Activated T-helper 2 cell treated with anti-CD3 and anti-CD28 coated beads, Interferon-gamma antibody, Interleukin-2, Interleukin-4, amounts not matched to agents 10 μg/mL and 5 μg/mL and 100 μg/mL, durations not matched to agents 14 hours and 24 hours and 36 hours (primary cell): ENCODE measurements at regions not wholly inside any gene's neighbourhood (a gene's known extent, or its start where the extent isn't known, plus 50 kb on each side); places are given as distances from the start of the nearest gene placed in this dataset.
"Not testable (repeated sequence)": the region's sequence is repeated elsewhere in the genome, so short reads cannot be mapped to it uniquely, and the experiment has no call there.

Source experiments
- DNase-seq: peaks from one replicate; pipeline ENCODE4 v3.0.0; 2021; ENCODE audit warnings: low spot score
- H3K27ac Mint-ChIP-seq: one replicate; pipeline ENCODE4 v1.8.0; 2021; ENCODE audit warnings: mixed read lengths
- H3K27me3 Mint-ChIP-seq: one replicate; pipeline ENCODE4 v1.8.0; 2021; ENCODE audit warnings: low read depth, mixed read lengths
- H3K36me3 Mint-ChIP-seq: one replicate; pipeline ENCODE4 v1.8.0; 2021; ENCODE audit warnings: low read depth, mixed read lengths
- H3K4me1 Mint-ChIP-seq: one replicate; pipeline ENCODE4 v1.8.0; 2021; ENCODE audit warnings: low read depth, mixed read lengths
- H3K4me3 Mint-ChIP-seq: one replicate; pipeline ENCODE4 v1.8.0; 2021; ENCODE audit warnings: low read depth, mild to moderate bottlenecking, moderate library complexity, mixed read lengths
- H3K9me3 Mint-ChIP-seq: one replicate; pipeline ENCODE4 v1.8.0; 2021; ENCODE audit warnings: mixed read lengths
- intact Hi-C: fragments of 100-400 bp; cut with micrococcal nuclease; formaldehyde crosslinking; loops from one replicate; pipeline ENCODE4 v1.15.1; 2023

DNA sequence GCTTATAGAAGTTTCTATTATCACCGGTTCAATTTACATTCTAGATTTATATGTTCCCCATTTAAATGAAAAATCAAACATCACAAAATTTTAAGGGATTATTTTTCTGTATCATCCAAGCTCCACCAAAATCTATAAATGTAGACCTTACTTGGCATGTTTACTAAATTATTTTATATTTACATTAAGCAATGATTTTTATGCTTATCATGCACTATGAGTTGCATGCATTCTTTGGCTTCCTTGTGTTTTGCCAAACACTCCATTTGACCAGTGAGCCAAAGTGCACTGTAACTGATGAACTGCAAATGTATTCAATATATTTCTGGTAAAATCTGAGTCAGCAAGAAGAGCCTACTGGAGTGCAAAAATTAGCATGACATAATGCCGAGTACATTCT, 595.5 kb upstream of the PCDH7 start:
- DNase-seq, H3K4me3 Mint-ChIP-seq, H3K27me3 Mint-ChIP-seq, intact Hi-C loops, H3K4me1 Mint-ChIP-seq, H3K27ac Mint-ChIP-seq, H3K36me3 Mint-ChIP-seq, H3K9me3 Mint-ChIP-seq: not testable (repeated sequence)

DNA sequence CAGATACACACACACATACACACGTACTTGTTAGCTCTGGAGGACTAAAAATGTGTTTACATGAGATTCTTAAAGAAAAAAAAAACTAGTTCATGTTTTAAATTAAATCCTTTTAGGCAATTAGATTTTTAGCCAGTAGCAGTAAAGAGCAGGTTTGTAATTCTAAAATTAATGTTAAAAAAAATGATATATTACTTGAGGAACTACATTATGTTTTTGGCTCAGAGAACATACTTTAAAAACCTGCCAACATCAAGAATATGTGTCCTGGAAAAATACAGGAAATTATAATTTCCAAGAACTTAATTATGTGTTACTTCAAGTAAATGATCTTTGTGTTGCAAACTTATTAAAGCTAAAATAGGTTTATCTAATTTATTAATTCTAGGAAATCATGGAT, 594.3 kb upstream of the PCDH7 start:
- Mint-ChIP-seq H3K4me3 (no peak overlapping the region), H3K9me3 (peaks cover 4% of the 10 kb centered on the region), H3K4me1 (no peaks in the 10 kb centered on the region), H3K27ac (no peak overlapping the region), H3K27me3 (no peaks in the 10 kb centered on the region), H3K36me3 (no peaks in the 10 kb centered on the region)
- intact Hi-C loops = no loop called here
- DNase-seq = no peak

DNA sequence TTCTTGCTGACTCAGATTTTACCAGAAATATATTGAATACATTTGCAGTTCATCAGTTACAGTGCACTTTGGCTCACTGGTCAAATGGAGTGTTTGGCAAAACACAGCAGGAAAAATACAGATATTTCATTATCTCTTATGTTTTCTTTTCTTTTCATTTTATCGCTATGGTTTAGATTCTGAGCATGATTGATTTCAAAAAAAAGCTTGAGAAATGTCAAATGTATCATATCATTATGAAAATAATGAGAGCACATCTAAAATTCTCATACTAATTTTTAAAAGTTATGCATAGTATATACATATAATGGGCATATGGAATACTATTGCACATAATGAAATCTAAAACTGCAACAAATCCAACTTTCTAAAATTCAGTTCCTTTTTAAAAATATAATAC, 593.8 kb upstream of the PCDH7 start:
- no peak for DNase-seq
- H3K9me3 Mint-ChIP-seq = peaks cover 4% of the 10 kb centered on the region
- intact Hi-C loops = no loop called here
- no peak overlapping the region for H3K4me3 Mint-ChIP-seq
- no peaks in the 10 kb centered on the region for H3K36me3 Mint-ChIP-seq
- no peak overlapping the region for H3K27ac Mint-ChIP-seq
- H3K4me1 Mint-ChIP-seq = no peaks in the 10 kb centered on the region
- H3K27me3 Mint-ChIP-seq = no peaks in the 10 kb centered on the region

DNA sequence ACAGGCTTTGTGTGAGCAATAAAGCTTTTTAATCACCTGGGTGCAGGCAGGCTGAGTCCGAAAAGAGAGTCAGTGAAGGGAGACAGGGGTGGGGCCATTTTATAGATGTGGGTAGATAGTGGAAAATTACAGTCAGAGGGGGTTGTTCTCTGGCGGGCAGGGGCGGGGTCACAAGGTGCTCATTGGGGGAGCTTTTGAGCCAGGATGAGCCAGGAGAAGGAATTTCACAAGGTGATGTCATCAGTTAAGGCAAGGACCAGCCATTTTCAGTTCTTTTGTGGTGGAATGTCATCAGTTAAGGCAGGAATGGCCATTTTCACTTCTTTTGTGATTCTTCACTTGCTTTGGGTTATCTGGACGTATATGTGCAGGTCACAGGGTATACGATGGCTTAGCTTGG, 571.3 kb upstream of the PCDH7 start:
- not testable (repeated sequence) for H3K27me3 Mint-ChIP-seq

DNA sequence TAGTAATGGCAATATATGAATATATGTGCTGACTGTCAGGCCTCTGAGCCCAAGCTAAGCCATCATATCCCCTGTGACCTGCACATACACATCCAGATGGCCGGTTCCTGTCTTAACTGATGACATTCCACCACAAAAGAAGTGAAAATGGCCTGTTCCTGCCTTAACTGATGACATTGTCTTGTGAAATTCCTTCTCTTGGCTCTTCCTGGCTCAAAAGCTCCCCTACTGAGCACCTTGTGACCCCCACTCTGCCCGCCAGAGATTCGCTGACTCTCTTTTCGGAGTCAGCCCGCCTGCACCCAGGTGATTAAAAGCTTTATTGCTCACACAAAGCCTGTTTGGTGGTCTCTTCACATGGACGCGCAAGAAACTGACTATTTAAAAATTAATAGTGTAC, 570.6 kb upstream of the PCDH7 start:
- H3K27ac Mint-ChIP-seq, DNase-seq, H3K4me3 Mint-ChIP-seq, H3K27me3 Mint-ChIP-seq, H3K36me3 Mint-ChIP-seq, H3K4me1 Mint-ChIP-seq, intact Hi-C loops: not testable (repeated sequence)
- H3K9me3 Mint-ChIP-seq = peaks cover 41% of the 10 kb centered on the region

More for the DNA sequence above, 571.3 kb upstream of the PCDH7 start:
- H3K27ac Mint-ChIP-seq, H3K4me1 Mint-ChIP-seq, H3K36me3 Mint-ChIP-seq, H3K4me3 Mint-ChIP-seq, DNase-seq, intact Hi-C loops: not testable (repeated sequence)
- H3K9me3 Mint-ChIP-seq = peaks cover 48% of the 10 kb centered on the region

DNA sequence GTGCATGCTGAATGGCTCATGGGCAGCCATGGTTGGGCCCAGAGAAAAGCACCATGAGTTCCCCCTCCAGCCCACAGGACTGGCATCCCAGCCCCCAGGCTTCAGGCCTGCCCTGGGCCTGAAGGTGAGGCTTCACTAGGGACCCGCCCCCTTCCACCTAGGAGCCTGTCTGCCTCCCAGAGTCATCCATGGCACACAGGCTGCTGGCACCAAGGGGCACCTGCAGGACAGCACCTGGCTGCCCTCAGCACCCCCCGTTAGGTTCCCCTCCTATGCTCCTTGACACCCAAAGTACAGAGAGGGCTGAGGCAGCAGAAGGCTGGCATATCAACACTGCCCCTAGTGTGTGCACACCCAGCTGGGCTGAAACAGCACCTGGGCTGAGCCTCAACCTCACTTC, 566.7 kb upstream of the PCDH7 start:
- peaks cover 35% of the 10 kb centered on the region for H3K9me3 Mint-ChIP-seq
- no peak overlapping the region for H3K27ac Mint-ChIP-seq
- intact Hi-C loops = no loop called here

DNA sequence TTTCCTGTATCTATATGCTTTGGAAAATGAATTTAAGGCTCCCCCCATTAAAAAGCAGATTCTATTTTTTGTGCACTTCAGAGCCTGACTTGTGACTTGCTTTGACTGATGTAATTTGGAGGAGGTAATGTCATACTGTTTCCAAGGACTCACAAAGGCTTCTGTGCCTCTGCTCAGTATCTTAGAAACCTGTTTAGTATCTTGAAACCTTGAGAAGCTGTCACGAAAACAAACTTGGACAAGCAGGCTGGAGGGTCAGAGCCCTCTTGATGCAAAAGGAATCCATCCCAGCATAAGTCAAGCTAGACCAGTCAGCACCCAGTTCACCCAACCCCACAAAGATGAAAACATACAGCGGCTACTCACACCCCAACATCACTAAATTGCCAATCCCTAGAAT, 560.0 kb upstream of the PCDH7 start:
- Mint-ChIP-seq H3K27me3 (no peaks in the 10 kb centered on the region), H3K4me1 (no peaks in the 10 kb centered on the region), H3K4me3 (no peak overlapping the region), H3K9me3 (peaks cover 34% of the 10 kb centered on the region), H3K36me3 (no peaks in the 10 kb centered on the region), H3K27ac (no peak overlapping the region)
- no peak for DNase-seq
- intact Hi-C loops = no loop called here

More for the DNA sequence above, 566.7 kb upstream of the PCDH7 start:
- DNase-seq = no peak
- H3K4me1 Mint-ChIP-seq = no peaks in the 10 kb centered on the region
- H3K27me3 Mint-ChIP-seq = no peaks in the 10 kb centered on the region
- no peak overlapping the region for H3K4me3 Mint-ChIP-seq
- no peaks in the 10 kb centered on the region for H3K36me3 Mint-ChIP-seq

DNA sequence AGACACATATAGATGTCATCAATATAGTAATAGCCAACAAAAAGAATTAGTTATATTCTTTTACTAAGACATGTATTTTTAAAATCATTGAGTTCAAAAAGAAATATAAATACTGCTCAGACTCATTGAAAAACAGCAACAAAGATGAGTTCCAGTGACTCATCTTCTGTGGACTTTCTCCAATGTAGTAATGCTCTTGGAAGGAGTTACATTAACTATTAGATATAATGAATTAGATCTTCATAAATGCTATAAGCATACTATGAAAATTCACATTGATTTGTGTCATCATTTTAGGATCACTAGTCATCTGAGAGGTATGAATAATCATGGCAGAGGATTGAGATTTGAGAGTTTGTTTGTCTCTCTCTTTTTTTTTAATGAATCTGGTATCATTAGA, 547.8 kb upstream of the PCDH7 start:
- Mint-ChIP-seq H3K9me3 (peaks cover 27% of the 10 kb centered on the region), H3K36me3 (no peaks in the 10 kb centered on the region)
- intact Hi-C loops = no loop called here

DNA sequence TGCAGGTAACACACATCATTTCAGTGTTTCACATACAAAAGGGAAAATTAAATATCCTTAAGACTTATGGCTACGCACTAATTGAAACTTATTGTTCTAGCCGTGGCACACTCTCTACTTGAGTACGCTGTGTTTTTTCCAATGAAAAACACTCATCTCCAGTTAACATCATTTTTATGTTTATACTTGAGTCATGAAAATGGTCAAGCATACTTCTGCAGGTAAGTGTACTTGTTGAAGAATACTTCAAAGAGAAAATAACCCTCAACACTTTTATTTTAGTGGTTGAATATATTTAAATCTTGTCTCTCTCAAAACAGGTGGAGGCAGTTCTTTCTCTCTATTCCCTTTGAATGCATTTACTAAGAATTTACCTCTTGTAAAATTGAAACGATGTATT, 538.7 kb upstream of the PCDH7 start:
- no peak overlapping the region for H3K27ac Mint-ChIP-seq

More for the DNA sequence above, 547.8 kb upstream of the PCDH7 start:
- Mint-ChIP-seq H3K27me3 (no peaks in the 10 kb centered on the region), H3K4me1 (no peaks in the 10 kb centered on the region), H3K27ac (no peak overlapping the region), H3K4me3 (no peak overlapping the region)
- DNase-seq = no peak

DNA sequence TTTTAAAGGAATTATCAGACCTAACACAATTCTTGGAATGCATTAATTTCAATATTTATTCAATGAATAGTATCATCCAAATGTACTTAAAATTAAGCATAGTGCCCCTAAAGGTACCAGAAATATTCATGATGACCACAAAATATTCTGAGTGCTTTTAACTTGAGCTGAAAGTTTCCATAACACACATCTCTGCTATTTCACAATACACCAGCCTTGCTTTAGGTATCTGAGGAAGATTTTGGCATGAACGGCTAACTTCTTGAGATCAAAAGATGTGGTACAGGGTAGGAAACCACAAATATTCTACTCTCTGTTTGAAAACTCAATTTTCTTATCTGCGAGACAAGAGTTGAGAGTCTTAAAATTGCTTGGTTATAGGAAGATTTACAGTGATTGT, 538.3 kb upstream of the PCDH7 start:
- DNase-seq = no peak
- H3K9me3 Mint-ChIP-seq = peaks cover 27% of the 10 kb centered on the region
- intact Hi-C loops = no loop called here
- H3K36me3 Mint-ChIP-seq = no peaks in the 10 kb centered on the region
- H3K27me3 Mint-ChIP-seq = no peaks in the 10 kb centered on the region
- no peak overlapping the region for H3K4me3 Mint-ChIP-seq
- no peak overlapping the region for H3K27ac Mint-ChIP-seq
- H3K4me1 Mint-ChIP-seq = no peaks in the 10 kb centered on the region

More for the DNA sequence above, 538.7 kb upstream of the PCDH7 start:
- intact Hi-C loops = no loop called here
- no peak overlapping the region for H3K4me3 Mint-ChIP-seq
- no peak for DNase-seq
- H3K27me3 Mint-ChIP-seq = no peaks in the 10 kb centered on the region
- H3K36me3 Mint-ChIP-seq = no peaks in the 10 kb centered on the region
- H3K4me1 Mint-ChIP-seq = no peaks in the 10 kb centered on the region
- peaks cover 27% of the 10 kb centered on the region for H3K9me3 Mint-ChIP-seq

DNA sequence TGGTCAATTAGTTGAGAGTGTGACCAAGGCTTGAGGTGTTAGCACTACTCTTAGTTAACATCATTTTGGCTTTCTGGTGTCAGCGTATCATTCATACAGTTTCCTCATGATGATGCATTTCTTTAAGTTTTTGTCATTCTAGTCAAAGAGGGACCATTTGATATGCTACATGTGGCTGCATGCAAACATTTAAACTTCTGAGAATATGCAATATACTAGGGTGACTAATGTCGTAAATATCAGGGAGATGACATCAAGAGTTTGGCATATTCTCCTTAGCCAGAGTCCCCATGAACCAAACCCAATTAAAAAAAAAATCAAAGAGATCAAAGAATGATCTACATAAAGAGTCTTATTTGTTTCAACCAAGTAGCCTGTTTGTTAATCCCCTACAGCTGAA, 537.4 kb upstream of the PCDH7 start:
- intact Hi-C loops = no loop called here
- H3K4me3 Mint-ChIP-seq = no peak overlapping the region
- H3K9me3 Mint-ChIP-seq = peaks cover 24% of the 10 kb centered on the region
- H3K4me1 Mint-ChIP-seq = no peaks in the 10 kb centered on the region
- H3K27ac Mint-ChIP-seq = no peak overlapping the region
- no peaks in the 10 kb centered on the region for H3K36me3 Mint-ChIP-seq
- no peaks in the 10 kb centered on the region for H3K27me3 Mint-ChIP-seq
- no peak for DNase-seq

DNA sequence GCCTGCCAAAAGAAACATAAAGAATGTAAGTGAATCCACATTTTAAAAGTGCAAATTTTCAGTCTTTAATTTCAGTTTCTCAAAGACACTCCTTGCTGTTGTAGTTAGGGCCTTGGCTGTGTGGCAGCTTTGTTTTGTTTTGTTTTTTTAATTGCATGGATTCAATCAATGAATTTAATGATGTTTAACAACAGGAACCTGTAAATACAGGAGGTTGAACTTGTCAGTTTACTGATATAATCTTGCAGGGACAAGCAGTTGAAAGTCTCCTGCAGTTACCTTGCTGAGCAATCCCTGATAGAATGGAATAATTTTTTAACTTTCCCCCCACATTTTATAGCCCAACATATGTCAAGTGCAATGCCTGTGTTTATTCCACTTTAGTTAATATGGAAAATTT, 528.3 kb upstream of the PCDH7 start:
- Mint-ChIP-seq H3K27ac (no peak overlapping the region), H3K9me3 (peaks cover 42% of the 10 kb centered on the region), H3K27me3 (no peaks in the 10 kb centered on the region), H3K4me3 (no peak overlapping the region), H3K36me3 (no peaks in the 10 kb centered on the region), H3K4me1 (no peaks in the 10 kb centered on the region)
- DNase-seq = no peak
- intact Hi-C loops = no loop called here

DNA sequence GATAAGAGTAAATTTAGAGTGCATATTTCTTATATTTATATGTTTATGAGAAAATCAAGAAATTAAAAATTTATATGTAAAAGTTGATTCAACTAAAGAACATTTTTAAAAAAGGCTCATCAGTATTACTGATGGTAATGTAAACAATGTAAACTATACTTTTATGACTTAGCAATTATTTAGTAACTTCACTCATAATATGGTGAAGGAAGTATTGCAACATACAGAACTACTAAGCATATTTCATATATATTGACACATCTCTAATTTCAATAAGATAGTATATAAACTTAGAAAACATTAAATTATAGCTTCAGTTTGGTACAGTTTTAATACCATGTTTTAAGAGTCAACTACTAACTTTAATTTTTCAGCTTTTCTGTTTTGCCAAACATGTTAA, 512.8 kb upstream of the PCDH7 start:
- Mint-ChIP-seq H3K9me3 (peaks cover 41% of the 10 kb centered on the region), H3K36me3 (no peaks in the 10 kb centered on the region), H3K4me3 (no peak overlapping the region), H3K4me1 (no peaks in the 10 kb centered on the region), H3K27me3 (no peaks in the 10 kb centered on the region), H3K27ac (no peak overlapping the region)
- intact Hi-C loops = no loop called here
- no peak for DNase-seq

DNA sequence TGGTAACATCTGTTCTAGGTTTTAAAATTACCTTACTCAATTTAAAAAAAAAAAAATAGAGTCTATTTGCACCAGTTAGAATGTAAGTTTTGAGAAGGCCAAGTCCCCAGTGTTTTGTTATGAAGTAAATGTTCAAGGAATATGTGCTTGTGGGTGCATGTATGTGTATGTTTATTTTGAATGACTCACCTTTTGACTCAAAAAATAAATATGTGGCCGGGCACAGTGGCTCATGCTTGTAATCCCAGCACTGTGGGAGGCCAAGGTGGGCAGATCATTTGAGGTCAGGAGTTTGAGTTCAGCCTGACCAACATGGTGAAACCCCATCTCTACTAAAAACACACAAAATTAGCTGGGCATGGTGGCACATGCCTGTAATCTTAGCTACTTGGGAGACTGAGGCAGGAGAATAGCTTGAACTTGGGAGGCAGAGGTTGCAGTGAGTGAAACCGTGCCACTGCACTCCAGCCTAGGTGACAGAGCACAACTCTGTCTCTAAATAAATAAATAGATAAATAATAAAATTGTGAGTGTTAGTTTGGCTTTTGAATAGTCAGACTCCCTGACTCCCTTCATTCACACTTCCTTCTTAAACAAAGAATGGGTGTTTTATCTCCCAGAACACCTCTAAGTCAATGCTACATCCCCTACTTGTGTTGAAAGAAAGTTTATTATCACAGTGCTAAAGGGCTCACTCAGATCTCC, 511.3 kb upstream of the PCDH7 start:
- Mint-ChIP-seq H3K9me3 (peaks cover 37% of the 10 kb centered on the region), H3K4me3 (no peak overlapping the region), H3K27me3 (no peaks in the 10 kb centered on the region), H3K4me1 (no peaks in the 10 kb centered on the region), H3K27ac (no peak overlapping the region), H3K36me3 (no peaks in the 10 kb centered on the region)
- intact Hi-C loops = no loop called here
- DNase-seq = no peak
